BJ (cell line): ENCODE measurements at regions not wholly inside any gene's neighbourhood (a gene's known extent, or its start where the extent isn't known, plus 50 kb on each side); places are given as distances from the start of the nearest gene placed in this dataset.

Source experiments
- CTCF ChIA-PET: fragments of 350-600 bp; formaldehyde crosslinking; extraction: SDS; loops from one replicate; lab custom pipeline; 2021; ENCODE audit warnings: antibody characterized with exemption, inconsistent platforms; lab: Yijun Ruan, JAX
- POLR2A ChIA-PET: fragments of 300-600 bp; sonication (Branson Sonifier 250); formaldehyde crosslinking; extraction: SDS; loops from one replicate; lab custom pipeline; 2021; ENCODE audit warnings: antibody characterized with exemption; lab: Charles Lee
- DNase-seq: peaks from one replicate; pipeline ENCODE4 v3.0.0-alpha.2; 2011; ENCODE audit warnings: low read depth
- H3K27me3 ChIP-seq: 2 replicates; pipeline ENCODE4 v1.6.0; 2011; ENCODE audit warnings: low read length; ENCODE audit not compliant: control insufficient read depth, insufficient read depth
- H3K36me3 ChIP-seq: 2 replicates; pipeline ENCODE4 v1.5.1; 2011; ENCODE audit warnings: low read length; ENCODE audit not compliant: control insufficient read depth, insufficient read depth
- H3K4me3 ChIP-seq: 2 replicates; pipeline ENCODE4 v1.5.1; 2011; ENCODE audit warnings: low read depth, mild to moderate bottlenecking, control low read depth, low read length
- CTCF ChIP-seq: IDR thresholded peaks from 2 replicates; pipeline ENCODE4 v1.5.1; 2011; ENCODE audit warnings: low read depth, mild to moderate bottlenecking, control low read depth, inconsistent platforms, low read length, moderate library complexity; ENCODE audit not compliant: insufficient read depth

- peak; percentile 53 for TF ChIP-seq CTCF
- no peak for DNase-seq
- ChIA-PET POLR2A (no interaction called here), CTCF (interaction anchor here (1.2 kb wide), 1 partner anchor 776 kb away, joined by 5 read pairs; no protein-coding TSS in a partner anchor)
- no peak overlapping the region for H3K4me3 ChIP-seq
- no peaks in the 10 kb centered on the region for H3K36me3 ChIP-seq
- H3K27me3 ChIP-seq: no peaks in the 10 kb centered on the region
Measured at GRCh38 chr2:175309799-175310198, 128.3 kb upstream of the ATP5MC3 start.

- no peak for DNase-seq
- Histone ChIP-seq H3K36me3 (no peaks in the 10 kb centered on the region), H3K27me3 (no peaks in the 10 kb centered on the region), H3K4me3 (no peak overlapping the region)
- no peak for TF ChIP-seq CTCF
- ChIA-PET CTCF (no interaction called here), POLR2A (no interaction called here)
Measured at GRCh38 chr2:175308005-175308404, 126.5 kb upstream of the ATP5MC3 start.

- POLR2A ChIA-PET: no interaction called here
- Histone ChIP-seq H3K27me3 (no peaks in the 10 kb centered on the region; the same call in 1 of the 2 replicates), H3K4me3 (no peak overlapping the region), H3K36me3 (no peaks in the 10 kb centered on the region)
- TF ChIP-seq CTCF: no peak
- DNase-seq: no peak
- CTCF ChIA-PET: no interaction called here
Measured at GRCh38 chr2:175304541-175304940, 123.0 kb upstream of the ATP5MC3 start.

GRCh38 chr2:175293776-175294175 is 112.3 kb upstream of the ATP5MC3 start:
- no peak for TF ChIP-seq CTCF
- Histone ChIP-seq H3K27me3 (no peaks in the 10 kb centered on the region; the same call in none of the 2 replicates), H3K36me3 (no peaks in the 10 kb centered on the region), H3K4me3 (no peak overlapping the region)
- CTCF ChIA-PET: no interaction called here
- POLR2A ChIA-PET: no interaction called here
- no peak for DNase-seq

GRCh38 chr2:175293195-175293594 is 111.7 kb upstream of the ATP5MC3 start:
- DNase-seq: no peak
- Histone ChIP-seq H3K27me3 (no peaks in the 10 kb centered on the region; the same call in none of the 2 replicates), H3K4me3 (no peak overlapping the region), H3K36me3 (no peaks in the 10 kb centered on the region)
- TF ChIP-seq CTCF: no peak
- CTCF ChIA-PET: interaction anchor here (1.4 kb wide), 1 partner anchor 11 kb away, joined by 4 read pairs; no protein-coding TSS in a partner anchor
- POLR2A ChIA-PET: no interaction called here
